ENCODE measurements at regions not wholly inside any gene's neighbourhood (a gene's known extent, or its start where the extent isn't known, plus 50 kb on each side); places are given as distances from the start of the nearest gene placed in this dataset.

DNA sequence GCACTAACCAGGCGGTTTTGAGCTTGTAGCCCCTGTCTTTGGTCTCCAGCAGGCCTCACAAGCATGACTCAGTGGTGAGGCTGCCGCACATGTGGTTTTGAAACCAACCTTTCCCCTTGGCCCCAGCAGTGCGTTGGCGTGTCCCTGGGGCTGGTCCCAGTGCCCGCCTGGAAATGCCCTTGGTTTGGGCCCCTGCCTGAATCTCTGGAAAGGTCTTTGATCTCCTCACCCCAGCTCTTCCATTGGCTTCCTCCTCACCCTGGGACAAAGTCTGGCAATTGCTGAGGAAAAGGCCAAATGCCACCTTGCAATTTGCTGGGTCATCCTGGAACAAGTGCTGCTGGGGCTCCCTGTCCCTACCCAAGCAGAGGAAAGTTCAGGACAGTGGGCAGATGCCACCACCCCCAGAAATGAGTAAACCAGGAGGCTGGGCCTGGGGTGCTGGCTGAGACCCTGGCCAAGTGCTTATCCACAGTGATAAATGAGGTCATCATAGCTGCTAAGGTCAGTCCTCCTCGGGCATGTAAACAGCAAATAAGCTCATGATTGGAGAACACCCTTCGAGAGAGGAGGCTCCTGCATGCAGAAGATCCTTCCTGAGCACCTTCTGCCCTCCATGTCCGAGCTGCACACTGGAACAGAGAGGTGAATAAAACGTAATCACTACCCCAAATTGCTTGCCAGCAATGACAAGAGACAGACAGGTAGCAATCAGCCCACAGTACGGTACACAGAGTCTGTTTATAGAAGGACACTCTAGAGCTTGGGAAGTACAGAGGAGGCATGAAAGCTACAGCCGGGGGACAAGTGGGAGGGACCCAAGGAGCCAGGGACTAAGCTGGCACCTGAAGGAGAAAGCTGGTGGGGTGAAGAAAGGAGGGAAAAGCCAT is 98.9 kb upstream of the CPEB4 start (continued):
- TF ChIP-seq POLR3G (IDR thresholded peaks at IDR 0.05; ENCODE audit: extremely low read depth, insufficient read length, insufficient replicate concordance) (no peak), SP2 (IDR thresholded peaks at IDR 0.05; ENCODE audit: extremely low read depth, low read depth, low read length, poor library complexity, severe bottlenecking) (no peak), MEF2D (tag; conservative IDR thresholded peaks at IDR 0.05; ENCODE audit: low read depth) (no peak), CREM (IDR thresholded peaks at IDR 0.05; ENCODE audit: low read depth) (no peak), MYNN (IDR thresholded peaks at IDR 0.05) (no peak), MYNN (CRISPR knock-in tag; IDR thresholded peaks at IDR 0.05) (no peak), ZNF232 (CRISPR knock-in tag; IDR thresholded peaks at IDR 0.05) (no peak), ELF4 (CRISPR knock-in tag; IDR thresholded peaks at IDR 0.05) (no peak), SRSF7 (optimal IDR thresholded peaks at IDR 0.05; ENCODE audit: low read depth, low read length) (no peak), NR3C1 (CRISPR knock-in tag; IDR thresholded peaks at IDR 0.05) (no peak), EP400 (IDR thresholded peaks at IDR 0.05) (no peak), YBX1 (IDR thresholded peaks at IDR 0.05) (no peak), RCOR1 (IDR thresholded peaks at IDR 0.05; ENCODE audit: borderline replicate concordance in 1 of 2, low read depth in 2 of 2, low read length in 2 of 2) (no peak), ZNF184 (CRISPR knock-in tag; IDR thresholded peaks at IDR 0.05) (no peak), RUNX1 (IDR thresholded peaks at IDR 0.05; ENCODE audit: low read depth) (no peak)
- TF ChIP-seq, protein P1, sequence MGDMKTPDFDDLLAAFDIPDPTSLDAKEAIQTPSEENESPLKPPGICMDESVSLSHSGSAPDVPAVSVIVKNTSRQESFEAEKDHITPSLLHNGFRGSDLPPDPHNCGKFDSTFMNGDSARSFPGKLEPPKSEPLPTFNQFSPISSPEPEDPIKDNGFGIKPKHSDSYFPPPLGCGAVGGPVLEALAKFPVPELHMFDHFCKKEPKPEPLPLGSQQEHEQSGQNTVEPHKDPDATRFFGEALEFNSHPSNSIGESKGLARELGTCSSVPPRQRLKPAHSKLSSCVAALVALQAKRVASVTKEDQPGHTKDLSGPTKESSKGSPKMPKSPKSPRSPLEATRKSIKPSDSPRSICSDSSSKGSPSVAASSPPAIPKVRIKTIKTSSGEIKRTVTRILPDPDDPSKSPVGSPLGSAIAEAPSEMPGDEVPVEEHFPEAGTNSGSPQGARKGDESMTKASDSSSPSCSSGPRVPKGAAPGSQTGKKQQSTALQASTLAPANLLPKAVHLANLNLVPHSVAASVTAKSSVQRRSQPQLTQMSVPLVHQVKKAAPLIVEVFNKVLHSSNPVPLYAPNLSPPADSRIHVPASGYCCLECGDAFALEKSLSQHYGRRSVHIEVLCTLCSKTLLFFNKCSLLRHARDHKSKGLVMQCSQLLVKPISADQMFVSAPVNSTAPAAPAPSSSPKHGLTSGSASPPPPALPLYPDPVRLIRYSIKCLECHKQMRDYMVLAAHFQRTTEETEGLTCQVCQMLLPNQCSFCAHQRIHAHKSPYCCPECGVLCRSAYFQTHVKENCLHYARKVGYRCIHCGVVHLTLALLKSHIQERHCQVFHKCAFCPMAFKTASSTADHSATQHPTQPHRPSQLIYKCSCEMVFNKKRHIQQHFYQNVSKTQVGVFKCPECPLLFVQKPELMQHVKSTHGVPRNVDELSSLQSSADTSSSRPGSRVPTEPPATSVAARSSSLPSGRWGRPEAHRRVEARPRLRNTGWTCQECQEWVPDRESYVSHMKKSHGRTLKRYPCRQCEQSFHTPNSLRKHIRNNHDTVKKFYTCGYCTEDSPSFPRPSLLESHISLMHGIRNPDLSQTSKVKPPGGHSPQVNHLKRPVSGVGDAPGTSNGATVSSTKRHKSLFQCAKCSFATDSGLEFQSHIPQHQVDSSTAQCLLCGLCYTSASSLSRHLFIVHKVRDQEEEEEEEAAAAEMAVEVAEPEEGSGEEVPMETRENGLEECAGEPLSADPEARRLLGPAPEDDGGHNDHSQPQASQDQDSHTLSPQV (IDR thresholded peaks at IDR 0.05) = peak; percentile 73; the same call in 1 of the 2 replicates
- TF ChIP-seq, protein P2, sequence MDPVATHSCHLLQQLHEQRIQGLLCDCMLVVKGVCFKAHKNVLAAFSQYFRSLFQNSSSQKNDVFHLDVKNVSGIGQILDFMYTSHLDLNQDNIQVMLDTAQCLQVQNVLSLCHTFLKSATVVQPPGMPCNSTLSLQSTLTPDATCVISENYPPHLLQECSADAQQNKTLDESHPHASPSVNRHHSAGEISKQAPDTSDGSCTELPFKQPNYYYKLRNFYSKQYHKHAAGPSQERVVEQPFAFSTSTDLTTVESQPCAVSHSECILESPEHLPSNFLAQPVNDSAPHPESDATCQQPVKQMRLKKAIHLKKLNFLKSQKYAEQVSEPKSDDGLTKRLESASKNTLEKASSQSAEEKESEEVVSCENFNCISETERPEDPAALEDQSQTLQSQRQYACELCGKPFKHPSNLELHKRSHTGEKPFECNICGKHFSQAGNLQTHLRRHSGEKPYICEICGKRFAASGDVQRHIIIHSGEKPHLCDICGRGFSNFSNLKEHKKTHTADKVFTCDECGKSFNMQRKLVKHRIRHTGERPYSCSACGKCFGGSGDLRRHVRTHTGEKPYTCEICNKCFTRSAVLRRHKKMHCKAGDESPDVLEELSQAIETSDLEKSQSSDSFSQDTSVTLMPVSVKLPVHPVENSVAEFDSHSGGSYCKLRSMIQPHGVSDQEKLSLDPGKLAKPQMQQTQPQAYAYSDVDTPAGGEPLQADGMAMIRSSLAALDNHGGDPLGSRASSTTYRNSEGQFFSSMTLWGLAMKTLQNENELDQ (CRISPR knock-in tag; IDR thresholded peaks at IDR 0.05; ENCODE audit: borderline replicate concordance) = no peak
- TF ChIP-seq, protein P3, sequence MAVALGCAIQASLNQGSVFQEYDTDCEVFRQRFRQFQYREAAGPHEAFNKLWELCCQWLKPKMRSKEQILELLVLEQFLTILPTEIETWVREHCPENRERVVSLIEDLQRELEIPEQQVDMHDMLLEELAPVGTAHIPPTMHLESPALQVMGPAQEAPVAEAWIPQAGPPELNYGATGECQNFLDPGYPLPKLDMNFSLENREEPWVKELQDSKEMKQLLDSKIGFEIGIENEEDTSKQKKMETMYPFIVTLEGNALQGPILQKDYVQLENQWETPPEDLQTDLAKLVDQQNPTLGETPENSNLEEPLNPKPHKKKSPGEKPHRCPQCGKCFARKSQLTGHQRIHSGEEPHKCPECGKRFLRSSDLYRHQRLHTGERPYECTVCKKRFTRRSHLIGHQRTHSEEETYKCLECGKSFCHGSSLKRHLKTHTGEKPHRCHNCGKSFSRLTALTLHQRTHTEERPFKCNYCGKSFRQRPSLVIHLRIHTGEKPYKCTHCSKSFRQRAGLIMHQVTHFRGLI (CRISPR knock-in tag; IDR thresholded peaks at IDR 0.05) = no peak

Measured in K562 (cell line).